ENCODE measurements at regions not wholly inside any gene's neighbourhood (a gene's known extent, or its start where the extent isn't known, plus 50 kb on each side); places are given as distances from the start of the nearest gene placed in this dataset.

DNA sequence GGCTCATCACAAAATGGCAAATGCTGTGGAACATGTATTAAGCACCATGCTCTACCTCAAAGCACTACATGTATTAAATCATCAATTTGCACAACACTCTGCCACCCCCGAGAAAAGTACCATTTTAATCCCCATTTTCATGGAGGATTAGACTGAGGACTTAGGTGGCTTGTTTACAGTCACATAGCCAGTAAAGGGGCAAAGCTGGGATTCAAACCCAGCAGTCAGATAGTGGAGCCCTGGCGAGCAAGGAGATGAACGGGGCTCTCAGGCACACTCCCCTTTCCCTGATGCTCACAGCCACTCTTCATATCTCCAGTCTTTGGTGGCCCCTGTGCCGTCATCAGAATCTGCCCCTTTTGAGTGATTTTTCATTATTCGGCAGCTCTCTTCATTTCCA lies 262.9 kb downstream of the DIRAS2 start:
- TF ChIP-seq CTCF (IDR thresholded peaks at IDR 0.05) (no peak), POLR2A (IDR thresholded peaks at IDR 0.05) (no peak)

Measured in testis (tissue), 2 donors.